ENCODE measurements at regions not wholly inside any gene's neighbourhood (a gene's known extent, or its start where the extent isn't known, plus 50 kb on each side); places are given as distances from the start of the nearest gene placed in this dataset.

DNA sequence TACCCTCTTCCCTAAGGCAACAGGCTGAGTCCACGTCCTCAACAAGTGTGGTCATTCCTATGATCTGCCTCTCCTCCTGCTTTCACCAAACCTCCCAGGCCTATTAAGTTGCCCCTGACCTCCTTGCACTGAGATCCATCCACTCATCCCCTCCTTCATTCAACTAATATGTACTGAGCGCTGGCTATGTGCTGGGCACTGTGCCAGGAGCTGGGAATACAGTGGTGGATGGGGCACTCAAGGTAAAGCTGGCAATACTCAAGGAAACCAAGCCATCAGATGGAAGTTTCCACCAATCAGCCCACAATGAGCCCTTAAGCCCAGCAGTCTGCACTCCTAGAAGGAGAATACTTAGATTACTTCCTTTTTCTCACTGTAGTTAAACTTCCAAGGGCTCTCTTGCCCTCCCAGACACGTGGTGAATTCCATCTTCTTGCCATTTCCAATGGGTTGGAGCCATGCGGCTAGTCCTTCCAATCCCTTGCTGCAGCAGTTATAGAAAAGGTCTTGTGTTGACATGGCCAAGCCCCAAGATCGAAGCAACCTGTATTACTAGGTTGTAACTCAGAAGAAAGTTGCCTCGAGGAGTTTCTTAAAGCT, 279.9 kb upstream of the RUNX1 start:
- no peak for DNase-seq (ENCODE audit: low read depth)
- TF ChIP-seq, protein P1, sequence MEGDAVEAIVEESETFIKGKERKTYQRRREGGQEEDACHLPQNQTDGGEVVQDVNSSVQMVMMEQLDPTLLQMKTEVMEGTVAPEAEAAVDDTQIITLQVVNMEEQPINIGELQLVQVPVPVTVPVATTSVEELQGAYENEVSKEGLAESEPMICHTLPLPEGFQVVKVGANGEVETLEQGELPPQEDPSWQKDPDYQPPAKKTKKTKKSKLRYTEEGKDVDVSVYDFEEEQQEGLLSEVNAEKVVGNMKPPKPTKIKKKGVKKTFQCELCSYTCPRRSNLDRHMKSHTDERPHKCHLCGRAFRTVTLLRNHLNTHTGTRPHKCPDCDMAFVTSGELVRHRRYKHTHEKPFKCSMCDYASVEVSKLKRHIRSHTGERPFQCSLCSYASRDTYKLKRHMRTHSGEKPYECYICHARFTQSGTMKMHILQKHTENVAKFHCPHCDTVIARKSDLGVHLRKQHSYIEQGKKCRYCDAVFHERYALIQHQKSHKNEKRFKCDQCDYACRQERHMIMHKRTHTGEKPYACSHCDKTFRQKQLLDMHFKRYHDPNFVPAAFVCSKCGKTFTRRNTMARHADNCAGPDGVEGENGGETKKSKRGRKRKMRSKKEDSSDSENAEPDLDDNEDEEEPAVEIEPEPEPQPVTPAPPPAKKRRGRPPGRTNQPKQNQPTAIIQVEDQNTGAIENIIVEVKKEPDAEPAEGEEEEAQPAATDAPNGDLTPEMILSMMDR (conservative IDR thresholded peaks at IDR 0.05; ENCODE audit: low read length) = no peak
- H3K4me3 ChIP-seq (ENCODE audit: low read length) = no peak overlapping the region

DNA sequence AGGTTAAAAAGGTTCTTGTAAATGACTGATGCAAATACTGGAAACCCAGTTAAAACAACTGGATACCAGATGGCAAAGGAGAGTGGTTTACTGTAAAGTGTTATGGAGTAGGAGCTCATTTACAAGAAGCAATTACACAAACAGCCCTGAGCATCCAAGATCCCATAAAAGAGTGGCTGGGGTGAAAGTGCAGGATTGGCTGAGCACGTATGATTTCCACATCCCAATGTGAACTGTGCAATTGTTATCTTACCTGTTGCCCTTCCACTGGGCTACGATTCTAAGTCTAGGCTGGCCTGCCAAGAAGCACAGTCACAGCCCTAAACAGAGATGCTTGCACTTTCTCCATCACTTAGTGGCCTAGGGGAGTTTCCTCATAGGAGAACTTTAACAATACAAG, 277.6 kb upstream of the RUNX1 start:
- H3K4me3 ChIP-seq (ENCODE audit: low read length) = no peak overlapping the region
- TF ChIP-seq, protein P1 (conservative IDR thresholded peaks at IDR 0.05; ENCODE audit: low read length) = no peak
- DNase-seq (ENCODE audit: low read depth) = peak; percentile 98

DNA sequence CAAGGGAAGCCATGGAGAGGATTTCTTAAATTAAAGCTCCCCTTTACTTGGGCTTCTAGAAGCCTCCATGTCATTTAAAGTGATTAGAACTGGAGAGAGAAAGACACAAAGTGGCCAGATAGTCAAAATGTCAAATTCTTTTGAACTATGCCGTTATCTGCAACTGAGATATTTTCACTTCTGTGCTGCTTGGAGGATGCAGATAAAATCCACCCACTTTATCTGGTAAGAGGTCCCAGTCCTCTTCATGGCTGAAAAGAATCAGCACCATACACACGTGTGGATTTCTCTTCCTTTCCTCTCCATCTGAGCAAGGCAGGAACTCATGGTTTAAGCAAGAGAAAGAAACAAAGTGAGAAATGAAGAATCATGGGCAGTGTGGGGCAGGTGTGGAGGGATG, 276.9 kb upstream of the RUNX1 start:
- no peak overlapping the region for H3K4me3 ChIP-seq (ENCODE audit: low read length)
- no peak for DNase-seq (ENCODE audit: low read depth)
- TF ChIP-seq, protein P1 (conservative IDR thresholded peaks at IDR 0.05; ENCODE audit: low read length) = no peak

DNA sequence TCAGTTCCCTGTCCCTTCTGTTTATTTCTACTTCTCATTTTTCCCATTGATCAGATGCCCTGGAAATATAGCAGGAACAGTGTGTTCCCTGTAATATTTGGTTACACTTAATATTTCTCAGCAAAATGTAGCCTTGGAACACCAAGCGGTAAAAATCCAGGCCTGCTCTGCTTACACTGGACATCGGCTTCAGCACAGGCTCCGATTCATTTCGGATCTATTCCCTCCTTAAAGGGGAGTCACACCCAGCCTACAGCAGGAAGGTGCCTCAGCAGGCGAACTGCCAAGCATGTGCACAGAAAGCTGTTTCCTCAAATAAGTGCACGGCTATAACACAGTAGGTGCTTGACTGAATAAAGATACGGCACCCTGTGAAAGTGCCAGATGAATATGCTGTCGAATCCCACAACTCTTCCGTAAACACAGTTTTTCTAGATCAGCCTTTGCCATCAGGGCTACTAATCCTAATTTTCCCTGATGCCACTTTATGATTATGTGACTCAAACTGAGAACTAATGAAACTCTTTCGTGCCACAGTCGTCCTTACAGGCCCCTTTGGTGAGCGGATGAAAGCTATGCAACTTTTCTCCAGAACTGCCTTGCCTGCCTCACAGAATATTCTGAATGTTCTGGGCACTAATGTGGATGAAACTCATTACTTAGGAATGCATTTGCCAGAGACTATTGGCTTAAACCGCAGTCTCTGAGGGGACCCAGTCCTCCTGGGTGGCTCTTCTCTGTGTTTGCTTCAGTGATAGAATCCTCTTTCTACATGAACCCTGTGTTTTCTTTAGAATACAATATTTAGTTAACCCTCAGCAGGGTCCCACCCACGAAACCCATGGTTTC, 275.5 kb upstream of the RUNX1 start:
- peak; percentile 94 for DNase-seq (ENCODE audit: low read depth)
- H3K4me3 ChIP-seq (ENCODE audit: low read length) = no peak overlapping the region; the same call in 1 of the 2 replicates
- TF ChIP-seq, protein P1 (conservative IDR thresholded peaks at IDR 0.05; ENCODE audit: low read length) = no peak

DNA sequence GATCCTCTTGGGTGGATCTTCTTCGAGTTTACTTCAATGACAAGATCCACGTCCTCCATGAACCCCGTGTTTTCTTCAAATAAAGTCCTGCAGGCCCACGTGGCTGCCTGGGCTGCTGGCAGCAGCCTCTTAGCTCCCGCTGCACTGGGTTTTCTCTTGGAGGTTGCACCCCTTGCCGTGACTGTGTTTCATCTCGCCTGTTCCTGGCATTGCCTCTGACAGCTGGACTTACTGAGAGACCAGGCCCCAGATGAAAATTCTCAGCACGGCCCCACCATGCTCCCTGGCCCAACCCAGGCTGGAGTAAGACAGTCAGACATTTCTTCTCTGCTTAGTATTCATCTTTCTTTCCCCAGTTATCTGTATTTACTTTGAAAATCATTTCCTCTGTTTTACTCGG, 274.8 kb upstream of the RUNX1 start:
- no peak overlapping the region for H3K4me3 ChIP-seq (ENCODE audit: low read length)
- TF ChIP-seq, protein P1 (conservative IDR thresholded peaks at IDR 0.05; ENCODE audit: low read length) = no peak
- peak; percentile 74 for DNase-seq (ENCODE audit: low read depth)

DNA sequence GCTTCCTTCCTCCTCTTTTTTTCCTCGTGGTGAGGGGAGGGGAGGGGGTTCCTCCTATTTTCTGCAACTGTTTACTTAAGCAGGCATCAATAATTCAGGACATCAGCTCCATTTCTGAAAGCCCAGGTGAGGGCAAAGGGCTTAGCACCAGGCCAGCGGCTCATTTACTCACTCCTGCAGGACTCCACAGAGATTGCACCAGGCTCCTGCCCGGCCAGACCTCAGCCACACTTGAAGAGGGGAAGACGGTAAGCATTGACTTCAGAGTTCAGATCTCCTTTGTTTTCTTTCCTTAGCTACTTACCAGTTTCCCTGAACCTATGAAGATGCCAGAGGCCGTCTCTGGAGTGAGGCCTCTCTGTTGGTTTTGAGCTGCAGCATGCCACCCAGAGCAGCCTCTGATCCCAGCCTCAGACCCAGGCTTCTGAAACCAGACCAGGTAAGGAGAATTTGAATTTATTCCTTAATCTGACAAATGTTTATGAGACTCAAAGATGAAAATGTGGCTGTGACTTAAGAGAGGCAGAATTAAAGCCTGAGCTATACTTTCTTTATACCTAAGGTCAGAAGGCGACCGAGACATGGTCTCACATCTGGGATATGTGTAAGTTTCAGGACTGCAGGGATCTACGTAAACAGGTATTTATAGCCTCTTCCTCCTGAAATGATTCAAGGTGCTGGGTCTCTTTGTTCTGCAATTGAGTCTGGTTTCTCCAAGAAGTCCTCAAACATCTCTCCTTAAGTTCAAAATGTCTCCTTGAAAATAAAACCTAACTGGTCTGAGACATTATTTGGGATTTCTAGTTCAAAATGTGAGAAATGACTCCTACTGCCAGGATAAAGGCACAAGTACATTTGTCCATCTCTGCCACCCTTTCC, 272.5 kb upstream of the RUNX1 start:
- TF ChIP-seq, protein P1 (conservative IDR thresholded peaks at IDR 0.05; ENCODE audit: low read length) = no peak
- H3K4me3 ChIP-seq (ENCODE audit: low read length) = no peak overlapping the region
- no peak for DNase-seq (ENCODE audit: low read depth)
